Coronary artery (tissue), 2 donors: ENCODE measurements at regions not wholly inside any gene's neighbourhood (a gene's known extent, or its start where the extent isn't known, plus 50 kb on each side); places are given as distances from the start of the nearest gene placed in this dataset.

ENCODE experiments used
- DNase-seq: peaks from one replicate; pipeline ENCODE4 v3.0.0-alpha.2; 2017; ENCODE audit warnings: low spot score
- H3K27ac ChIP-seq, 2 donors: fragments of 200-600 bp; sonication (generic); one replicate each; pipeline ENCODE4 v1.5.1; 2016 to 2019
- H3K4me3 ChIP-seq: fragments of 200-600 bp; sonication (generic); 2 replicates; pipeline ENCODE4 v1.5.1; 2016; ENCODE audit warnings: mild to moderate bottlenecking, moderate library complexity
- TF ChIP-seq, protein P1 (sequence below): fragments of 200-600 bp; sonication (generic); IDR thresholded peaks from one replicate; pipeline ENCODE4 v1.5.1; 2019; ENCODE audit warnings: antibody characterized with exemption

DNA sequence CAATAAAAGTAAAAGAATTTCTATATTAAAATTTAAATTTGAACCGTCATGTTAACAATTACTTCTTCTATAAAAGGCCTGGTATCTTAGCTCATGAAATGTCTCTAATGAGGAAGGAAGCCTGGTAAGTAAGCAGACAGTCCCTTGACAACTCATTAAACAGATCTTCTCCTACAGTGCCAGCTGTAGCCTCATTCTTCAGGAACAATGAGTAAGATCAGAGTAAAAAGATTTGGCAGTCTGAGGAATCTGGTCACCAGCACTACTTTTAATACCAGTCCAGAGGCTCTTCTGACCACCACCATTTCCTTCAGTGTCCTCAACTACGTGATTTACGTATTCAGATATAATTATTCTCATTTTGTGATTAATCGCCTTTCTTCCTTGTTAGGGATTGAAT is 955.0 kb upstream of the ALCAM start:
- Histone ChIP-seq H3K4me3 (no peak overlapping the region), H3K27ac (no peak overlapping the region)
- TF ChIP-seq, protein P1, sequence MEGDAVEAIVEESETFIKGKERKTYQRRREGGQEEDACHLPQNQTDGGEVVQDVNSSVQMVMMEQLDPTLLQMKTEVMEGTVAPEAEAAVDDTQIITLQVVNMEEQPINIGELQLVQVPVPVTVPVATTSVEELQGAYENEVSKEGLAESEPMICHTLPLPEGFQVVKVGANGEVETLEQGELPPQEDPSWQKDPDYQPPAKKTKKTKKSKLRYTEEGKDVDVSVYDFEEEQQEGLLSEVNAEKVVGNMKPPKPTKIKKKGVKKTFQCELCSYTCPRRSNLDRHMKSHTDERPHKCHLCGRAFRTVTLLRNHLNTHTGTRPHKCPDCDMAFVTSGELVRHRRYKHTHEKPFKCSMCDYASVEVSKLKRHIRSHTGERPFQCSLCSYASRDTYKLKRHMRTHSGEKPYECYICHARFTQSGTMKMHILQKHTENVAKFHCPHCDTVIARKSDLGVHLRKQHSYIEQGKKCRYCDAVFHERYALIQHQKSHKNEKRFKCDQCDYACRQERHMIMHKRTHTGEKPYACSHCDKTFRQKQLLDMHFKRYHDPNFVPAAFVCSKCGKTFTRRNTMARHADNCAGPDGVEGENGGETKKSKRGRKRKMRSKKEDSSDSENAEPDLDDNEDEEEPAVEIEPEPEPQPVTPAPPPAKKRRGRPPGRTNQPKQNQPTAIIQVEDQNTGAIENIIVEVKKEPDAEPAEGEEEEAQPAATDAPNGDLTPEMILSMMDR = no peak
- DNase-seq = no peak

DNA sequence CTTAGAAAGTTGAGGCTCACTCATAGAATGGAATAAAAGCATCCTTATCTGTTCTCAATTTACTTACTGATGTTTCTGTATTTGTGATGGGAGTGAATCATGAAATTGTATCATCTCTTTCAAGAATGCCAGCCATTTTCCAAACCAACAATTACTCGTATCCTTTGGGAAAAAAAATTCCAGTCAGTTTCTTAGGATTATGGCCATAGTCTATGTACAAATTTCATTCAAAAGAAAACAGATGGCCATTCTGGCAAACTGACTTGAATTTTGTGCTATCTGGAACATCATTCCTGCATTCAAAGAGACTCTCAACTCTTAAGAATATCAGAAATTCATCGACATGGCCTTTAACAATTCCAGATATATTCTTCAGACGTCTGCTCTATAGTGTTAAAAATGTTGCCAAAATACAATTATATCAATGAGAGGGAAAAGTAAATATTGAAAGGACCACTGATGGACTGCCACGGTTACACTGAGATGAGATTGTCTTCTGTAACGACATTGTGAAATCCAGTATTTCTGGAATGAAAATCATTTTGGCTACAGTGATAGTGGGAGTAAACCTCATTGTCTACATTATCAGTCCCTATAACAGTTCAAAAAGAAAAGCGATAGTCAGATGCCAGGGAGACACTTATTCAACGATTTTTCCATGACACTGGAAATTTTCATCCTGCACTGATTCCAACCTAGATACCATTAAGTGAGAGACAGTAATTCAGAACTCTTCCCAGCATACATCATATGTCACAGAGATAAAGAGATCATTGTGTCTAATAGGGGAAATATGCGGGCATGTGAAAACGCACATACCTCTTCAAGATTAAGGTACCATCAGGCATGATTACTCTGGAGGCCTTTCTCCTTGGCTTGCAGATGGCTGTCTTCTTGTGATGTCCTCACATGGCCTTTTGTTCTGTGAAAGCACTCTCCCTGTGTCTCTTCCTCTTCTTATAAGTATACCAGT is 953.8 kb upstream of the ALCAM start:
- no peak for DNase-seq
- H3K4me3 ChIP-seq = no peak overlapping the region
- TF ChIP-seq, protein P1 = no peak
- no peak overlapping the region for H3K27ac ChIP-seq

DNA sequence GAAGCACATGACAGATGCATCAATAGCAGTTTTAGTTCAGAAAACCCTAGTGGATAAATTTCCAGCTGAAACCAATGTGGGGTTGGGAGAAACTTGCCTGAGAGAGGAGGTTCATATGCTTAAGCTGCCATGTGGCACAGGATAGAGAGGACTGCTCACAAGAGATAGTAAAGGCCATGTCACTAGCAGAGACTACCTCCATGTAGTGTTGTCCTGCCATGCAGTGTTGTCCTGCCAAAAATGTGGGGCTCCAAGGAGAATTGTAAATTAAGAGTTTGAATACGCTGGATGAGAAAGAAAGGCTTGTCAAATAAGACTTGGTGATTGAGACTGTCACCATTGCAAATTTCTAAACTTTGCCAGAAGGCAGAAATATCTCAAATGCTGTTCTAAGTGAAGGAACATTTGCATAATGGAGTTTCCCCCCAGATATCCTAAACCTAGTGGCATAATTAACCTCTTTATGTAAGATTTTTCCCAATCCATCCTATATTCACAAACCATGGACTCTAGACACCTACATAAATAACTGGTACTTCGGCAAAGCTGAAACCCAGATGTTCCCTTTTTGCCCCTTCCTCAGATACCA is 938.3 kb upstream of the ALCAM start:
- Histone ChIP-seq H3K4me3 (no peak overlapping the region), H3K27ac (no peak overlapping the region)
- TF ChIP-seq, protein P1 = no peak
- no peak for DNase-seq

DNA sequence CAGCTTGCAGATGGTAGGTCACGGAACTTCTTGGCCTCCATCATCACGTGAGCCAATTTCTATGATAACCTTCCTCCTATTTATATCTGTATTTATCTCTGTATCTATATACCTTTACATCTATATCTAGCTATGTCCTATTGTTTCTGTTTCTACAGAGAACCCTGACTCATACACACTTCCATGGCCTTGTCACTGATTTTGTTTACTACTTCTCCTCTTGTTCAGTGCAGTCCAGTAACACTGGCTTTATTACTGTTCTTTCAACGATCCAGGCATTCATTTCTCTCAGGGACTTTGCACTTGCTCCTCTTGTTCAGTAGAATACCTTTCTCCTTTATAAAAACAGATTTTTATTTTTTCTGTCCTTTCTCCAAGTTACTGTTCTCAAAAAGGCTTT is 937.0 kb upstream of the ALCAM start:
- TF ChIP-seq, protein P1 = no peak
- no peak for DNase-seq
- H3K4me3 ChIP-seq = no peak overlapping the region
- H3K27ac ChIP-seq = no peak overlapping the region

DNA sequence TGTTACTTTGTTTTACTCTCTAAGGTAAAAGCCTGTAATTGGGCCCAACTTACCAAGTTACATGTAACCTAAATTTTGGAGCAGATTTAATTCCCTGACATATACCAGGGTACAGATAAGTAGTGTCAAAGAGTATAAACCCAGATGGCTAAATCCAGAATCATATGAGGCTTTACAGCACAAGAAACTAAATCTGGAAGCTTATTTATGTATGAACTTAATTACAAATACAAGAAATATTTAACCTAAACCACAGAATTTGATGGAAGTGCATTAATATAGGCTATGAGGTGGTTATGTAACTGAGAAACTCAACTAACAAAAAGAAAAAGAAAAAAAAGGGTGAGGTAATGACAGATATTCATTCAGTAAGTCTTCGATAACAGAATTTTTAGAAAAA is 930.2 kb upstream of the ALCAM start:
- no peak for DNase-seq
- Histone ChIP-seq H3K4me3 (no peak overlapping the region), H3K27ac (no peak overlapping the region)
- TF ChIP-seq, protein P1 = no peak

DNA sequence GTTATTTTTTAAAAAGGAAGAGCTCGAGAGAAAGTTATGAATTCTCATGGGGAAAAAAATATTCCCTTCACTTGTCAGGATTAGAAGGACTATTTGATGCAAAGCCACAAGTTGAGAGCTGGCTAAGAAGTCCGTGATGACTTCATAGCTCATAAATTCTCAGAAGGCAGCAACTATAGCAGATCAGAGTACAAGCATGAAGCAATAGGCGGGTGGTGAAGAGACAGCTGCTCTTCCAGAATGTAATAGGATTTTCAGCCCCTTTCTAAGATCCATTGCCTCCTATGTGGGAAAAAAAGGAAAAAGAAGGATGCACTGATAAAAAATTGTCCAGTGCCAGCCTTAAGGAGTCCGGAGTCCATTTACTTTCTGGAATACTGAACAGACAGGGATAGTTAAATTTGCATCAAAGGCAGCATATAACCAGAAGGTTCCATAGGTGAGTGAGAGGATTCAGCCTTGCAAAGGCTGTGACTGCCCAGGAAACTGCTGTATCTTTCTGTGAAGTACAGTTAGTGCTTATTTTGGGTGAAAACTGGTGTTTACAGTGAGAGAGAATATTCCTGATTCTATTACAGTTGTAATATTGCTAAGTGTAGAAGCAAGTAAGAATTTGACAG is 929.5 kb upstream of the ALCAM start:
- TF ChIP-seq, protein P1 = no peak
- DNase-seq = no peak
- Histone ChIP-seq H3K27ac (no peak overlapping the region), H3K4me3 (no peak overlapping the region)
